ENCODE measurements at regions not wholly inside any gene's neighbourhood (a gene's known extent, or its start where the extent isn't known, plus 50 kb on each side); places are given as distances from the start of the nearest gene placed in this dataset.

DNA sequence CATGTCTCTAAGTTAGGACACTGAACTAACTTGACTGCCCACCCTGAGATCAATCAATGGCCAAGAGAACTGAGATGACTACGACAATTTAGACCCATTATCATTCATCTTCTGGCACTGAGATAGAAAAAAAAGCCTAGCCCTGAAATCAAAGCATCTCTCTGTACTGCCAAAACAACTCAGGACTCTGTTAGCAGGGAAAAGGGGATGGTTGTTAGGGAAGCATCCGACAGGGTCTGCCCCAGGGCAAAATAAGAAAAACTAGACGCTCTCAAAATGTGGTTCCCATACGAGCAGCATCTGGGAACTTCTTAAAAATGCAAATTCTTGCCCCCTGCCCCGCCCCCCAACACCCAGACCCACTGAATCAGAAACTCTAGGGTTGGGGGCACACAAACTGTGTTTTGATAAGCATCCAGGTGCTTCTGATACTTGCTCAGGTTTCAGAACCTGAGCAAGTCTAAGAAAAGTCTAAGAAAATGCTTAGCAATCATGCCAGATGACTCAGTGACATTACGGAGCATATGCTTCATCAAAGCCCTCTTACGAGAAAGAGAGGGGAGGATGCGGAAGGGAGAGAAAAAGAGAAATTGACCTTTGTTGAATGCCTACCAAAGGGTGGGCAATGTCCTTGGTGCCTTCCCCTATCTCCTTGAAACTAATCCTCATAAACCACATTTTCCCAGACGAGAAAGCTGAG is 172.8 kb upstream of the HES1 start:
- Histone ChIP-seq H3K27me3 (ENCODE audit: control insufficient read depth, insufficient read depth, low read length) (no peaks in the 10 kb centered on the region), H3K4me2 (ENCODE audit: low read length) (no peak overlapping the region), H3K9ac (no peak overlapping the region), H3K4me3 (ENCODE audit: low read depth, low read length) (no peak overlapping the region), H3K9me3 (ENCODE audit: control insufficient read depth, low read length) (no peaks in the 10 kb centered on the region), H3K4me1 (no peaks in the 10 kb centered on the region), H2AFZ (no peak overlapping the region), H3K79me2 (no peaks in the 10 kb centered on the region), H3K27ac (no peak overlapping the region), H3K36me3 (ENCODE audit: control insufficient read depth, insufficient read depth, low read length) (no peaks in the 10 kb centered on the region)
- TF ChIP-seq CTCF (IDR thresholded peaks at IDR 0.05), result no peak

- no peak for TF ChIP-seq CTCF (IDR thresholded peaks at IDR 0.05)
- H2AFZ ChIP-seq, result no peak overlapping the region
- no peak overlapping the region for H3K4me3 ChIP-seq (ENCODE audit: low read depth, low read length)
- no peak overlapping the region for H3K27ac ChIP-seq
- H3K9me3 ChIP-seq (ENCODE audit: control insufficient read depth, low read length), result no peaks in the 10 kb centered on the region
- no peaks in the 10 kb centered on the region for H3K4me1 ChIP-seq
- no peaks in the 10 kb centered on the region for H3K36me3 ChIP-seq (ENCODE audit: control insufficient read depth, insufficient read depth, low read length)
- no peak overlapping the region for H3K4me2 ChIP-seq (ENCODE audit: low read length)
- no peak overlapping the region for H3K9ac ChIP-seq
- H3K27me3 ChIP-seq (ENCODE audit: control insufficient read depth, insufficient read depth, low read length), result no peaks in the 10 kb centered on the region
- H3K79me2 ChIP-seq, result no peaks in the 10 kb centered on the region
These were observed 172.0 kb upstream of the HES1 start for GRCh38 chr3:193963808-193964516.

GRCh38 chr3:193964517-193964880 is 171.4 kb upstream of the HES1 start:
- Histone ChIP-seq H3K27ac (no peak overlapping the region), H2AFZ (no peak overlapping the region), H3K9me3 (ENCODE audit: control insufficient read depth, low read length) (no peaks in the 10 kb centered on the region), H3K9ac (no peak overlapping the region), H3K27me3 (ENCODE audit: control insufficient read depth, insufficient read depth, low read length) (no peaks in the 10 kb centered on the region), H3K36me3 (ENCODE audit: control insufficient read depth, insufficient read depth, low read length) (no peaks in the 10 kb centered on the region), H3K4me2 (ENCODE audit: low read length) (no peak overlapping the region), H3K4me1 (no peaks in the 10 kb centered on the region), H3K79me2 (no peaks in the 10 kb centered on the region), H3K4me3 (ENCODE audit: low read depth, low read length) (no peak overlapping the region)
- no peak for TF ChIP-seq CTCF (IDR thresholded peaks at IDR 0.05)

- Histone ChIP-seq H3K4me3 (ENCODE audit: low read depth, low read length) (no peak overlapping the region), H3K4me2 (ENCODE audit: low read length) (no peak overlapping the region), H3K9me3 (ENCODE audit: control insufficient read depth, low read length) (no peaks in the 10 kb centered on the region), H3K27me3 (ENCODE audit: control insufficient read depth, insufficient read depth, low read length) (no peaks in the 10 kb centered on the region), H3K4me1 (no peaks in the 10 kb centered on the region), H3K9ac (no peak overlapping the region), H3K36me3 (ENCODE audit: control insufficient read depth, insufficient read depth, low read length) (no peaks in the 10 kb centered on the region), H3K27ac (no peak overlapping the region), H3K79me2 (no peaks in the 10 kb centered on the region), H2AFZ (no peak overlapping the region)
- TF ChIP-seq CTCF (IDR thresholded peaks at IDR 0.05), result no peak
These were observed 167.5 kb upstream of the HES1 start for GRCh38 chr3:193968380-193968974.
